Superior temporal gyrus (tissue), 1 donor: ENCODE measurements at regions not wholly inside any gene's neighbourhood (a gene's known extent, or its start where the extent isn't known, plus 50 kb on each side); places are given as distances from the start of the nearest gene placed in this dataset.

Source experiments
- DNase-seq: peaks from one replicate; pipeline ENCODE4 v3.0.0-alpha.2; 2016; ENCODE audit errors: extremely low spot score

- no peak for DNase-seq
Observed at GRCh38 chr5:74194196-74194595, 446.3 kb downstream of the ENC1 start.

- no peak for DNase-seq
Observed at GRCh38 chr5:74192606-74193299, 447.8 kb downstream of the ENC1 start.

GRCh38 chr5:74188351-74189105 is 452.0 kb downstream of the ENC1 start:
- no peak for DNase-seq

- no peak for DNase-seq
Observed at GRCh38 chr5:74187757-74188156, 452.8 kb downstream of the ENC1 start.

- DNase-seq = no peak
Observed at GRCh38 chr5:74186356-74187315, 453.9 kb downstream of the ENC1 start.

DNA sequence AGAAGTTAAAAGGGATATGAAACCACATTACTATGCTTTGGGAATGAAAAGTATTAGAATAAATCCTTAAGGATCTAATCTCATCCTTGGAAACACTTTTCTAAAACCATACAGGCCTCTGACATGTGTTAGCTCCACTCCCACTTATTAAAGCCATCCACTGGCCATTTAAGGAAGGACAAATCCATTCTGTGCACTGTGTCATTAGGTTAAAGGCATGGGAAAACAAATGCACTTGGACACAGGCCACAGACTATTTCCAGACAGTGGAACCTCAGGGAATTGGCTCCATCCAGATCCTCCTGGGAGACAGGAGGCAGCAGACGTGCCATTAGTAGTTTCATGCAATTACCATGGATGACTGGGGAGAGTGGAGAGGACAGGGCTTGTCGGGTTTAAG is 454.9 kb downstream of the ENC1 start:
- no peak for DNase-seq

GRCh38 chr5:74184649-74185048 is 455.9 kb downstream of the ENC1 start:
- no peak for DNase-seq

DNA sequence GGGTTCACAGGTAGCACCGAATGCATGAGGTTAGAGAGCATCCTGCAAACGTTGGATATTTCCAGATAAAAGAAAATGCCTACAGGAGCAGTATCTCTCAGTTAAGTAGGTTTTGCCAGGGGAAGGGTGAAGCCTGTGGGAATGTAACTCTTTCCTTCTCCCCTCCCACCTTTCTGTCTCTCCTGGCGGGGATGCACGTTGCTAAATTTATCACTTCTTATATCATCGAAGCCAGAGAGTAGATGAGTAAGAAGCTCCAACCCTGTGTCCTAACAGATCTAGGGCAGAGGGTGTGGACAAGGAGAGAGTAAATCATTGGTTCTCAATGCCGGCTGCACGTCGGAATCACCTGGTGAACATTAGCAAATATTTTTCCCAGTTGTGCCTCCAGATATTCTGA is 457.5 kb downstream of the ENC1 start:
- DNase-seq = no peak

DNA sequence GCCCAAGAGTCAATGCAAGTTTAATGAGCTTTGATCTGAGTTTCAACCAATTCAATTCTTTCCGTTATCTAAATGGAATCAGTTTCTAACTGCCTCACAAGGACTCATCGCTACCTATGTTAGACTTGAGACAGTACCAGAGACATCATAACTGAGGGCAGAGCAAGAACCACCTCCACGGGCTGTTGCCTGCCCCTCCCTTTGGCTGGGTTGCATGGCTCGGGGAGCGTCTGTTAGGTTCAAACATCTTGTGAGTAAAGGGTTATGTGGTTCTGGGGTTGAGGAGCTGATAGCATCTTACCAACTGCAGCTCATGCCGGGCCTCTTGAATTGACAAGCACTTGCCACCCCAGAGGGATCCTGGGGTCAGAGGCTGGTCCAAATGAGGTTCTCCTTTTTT is 457.9 kb downstream of the ENC1 start:
- DNase-seq = no peak

DNA sequence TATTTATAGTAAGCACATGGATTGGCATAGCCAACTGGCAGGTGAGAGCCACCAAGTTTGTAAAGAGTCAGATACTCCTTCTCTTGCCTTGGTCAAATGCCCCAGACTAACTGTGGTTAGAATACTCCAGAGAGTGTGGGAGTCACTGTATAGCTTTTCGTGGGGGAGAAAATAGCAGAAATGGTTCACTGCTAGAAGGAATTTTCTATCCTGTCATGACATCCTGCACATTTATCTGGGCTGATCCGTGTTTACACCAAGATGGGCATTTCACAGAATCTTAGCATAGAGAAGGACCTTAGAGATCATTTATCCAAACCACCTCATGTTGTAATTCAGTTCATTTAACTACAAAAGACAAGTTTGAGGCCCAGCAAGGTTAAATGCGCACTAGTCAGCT is 460.8 kb downstream of the ENC1 start:
- DNase-seq = no peak

- no peak for DNase-seq
Observed at GRCh38 chr5:74179179-74179578, 461.3 kb downstream of the ENC1 start.

- no peak for DNase-seq
Observed at GRCh38 chr5:74177961-74178360, 462.6 kb downstream of the ENC1 start.

- no peak for DNase-seq
Observed at GRCh38 chr5:74174366-74174765, 466.2 kb downstream of the ENC1 start.

GRCh38 chr5:74173665-74174064 is 466.9 kb downstream of the ENC1 start:
- DNase-seq = no peak

GRCh38 chr5:74173241-74173640 is 467.3 kb downstream of the ENC1 start:
- DNase-seq = no peak

GRCh38 chr5:74169701-74170100 is 470.8 kb downstream of the ENC1 start:
- no peak for DNase-seq

GRCh38 chr5:74167930-74168315 is 472.6 kb downstream of the ENC1 start:
- no peak for DNase-seq

- peak; percentile 67 for DNase-seq
Observed at GRCh38 chr5:74167206-74167929, 473.2 kb downstream of the ENC1 start.

- DNase-seq = no peak
Observed at GRCh38 chr5:74166064-74166463, 474.5 kb downstream of the ENC1 start.

GRCh38 chr5:74164725-74165235 is 475.7 kb downstream of the ENC1 start:
- no peak for DNase-seq

DNA sequence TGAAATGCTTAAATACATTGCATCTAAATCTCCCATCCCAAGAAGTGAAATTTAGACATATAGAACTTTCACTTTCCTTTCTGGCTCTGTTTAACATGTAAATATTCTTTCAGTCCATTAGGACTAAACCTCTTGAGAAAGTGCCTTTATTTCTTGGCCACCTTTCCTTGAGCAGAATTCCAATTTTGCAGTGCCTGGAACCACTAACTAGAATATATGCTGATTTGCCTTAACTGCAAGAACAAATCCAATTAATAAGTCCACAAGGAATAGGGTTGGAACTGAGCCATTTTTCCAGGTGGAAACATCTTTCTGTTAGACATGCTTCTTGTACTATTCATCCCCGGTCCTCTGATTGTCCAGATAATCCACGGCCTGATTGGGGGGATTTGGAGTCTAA is 478.0 kb downstream of the ENC1 start:
- no peak for DNase-seq
